ENCODE measurements at regions not wholly inside any gene's neighbourhood (a gene's known extent, or its start where the extent isn't known, plus 50 kb on each side); places are given as distances from the start of the nearest gene placed in this dataset.

- TF ChIP-seq, protein P1, sequence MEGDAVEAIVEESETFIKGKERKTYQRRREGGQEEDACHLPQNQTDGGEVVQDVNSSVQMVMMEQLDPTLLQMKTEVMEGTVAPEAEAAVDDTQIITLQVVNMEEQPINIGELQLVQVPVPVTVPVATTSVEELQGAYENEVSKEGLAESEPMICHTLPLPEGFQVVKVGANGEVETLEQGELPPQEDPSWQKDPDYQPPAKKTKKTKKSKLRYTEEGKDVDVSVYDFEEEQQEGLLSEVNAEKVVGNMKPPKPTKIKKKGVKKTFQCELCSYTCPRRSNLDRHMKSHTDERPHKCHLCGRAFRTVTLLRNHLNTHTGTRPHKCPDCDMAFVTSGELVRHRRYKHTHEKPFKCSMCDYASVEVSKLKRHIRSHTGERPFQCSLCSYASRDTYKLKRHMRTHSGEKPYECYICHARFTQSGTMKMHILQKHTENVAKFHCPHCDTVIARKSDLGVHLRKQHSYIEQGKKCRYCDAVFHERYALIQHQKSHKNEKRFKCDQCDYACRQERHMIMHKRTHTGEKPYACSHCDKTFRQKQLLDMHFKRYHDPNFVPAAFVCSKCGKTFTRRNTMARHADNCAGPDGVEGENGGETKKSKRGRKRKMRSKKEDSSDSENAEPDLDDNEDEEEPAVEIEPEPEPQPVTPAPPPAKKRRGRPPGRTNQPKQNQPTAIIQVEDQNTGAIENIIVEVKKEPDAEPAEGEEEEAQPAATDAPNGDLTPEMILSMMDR (IDR thresholded peaks at IDR 0.05; ENCODE audit: poor library complexity), result no peak
- TF ChIP-seq EZH2 (IDR thresholded peaks at IDR 0.05; ENCODE audit: borderline replicate concordance), result no peak
Observed at GRCh38 chr4:36854554-36854953, 390.0 kb upstream of the NWD2 start.

Data from hepatocyte (in vitro differentiated cells).